GM12878 (cell line): ENCODE measurements at regions not wholly inside any gene's neighbourhood (a gene's known extent, or its start where the extent isn't known, plus 50 kb on each side); places are given as distances from the start of the nearest gene placed in this dataset.

Experiments used
- EP300 ChIP-seq, 2 experiments: fragments of 150-350 bp in 1 of 2; IDR thresholded peaks; 2 replicates each; pipeline ENCODE4 v1.6.1; 2011 to 2012; ENCODE audit warnings: low read depth in 2 of 2, low read length in 2 of 2, borderline replicate concordance in 1 of 2, improper control_type of control experiment in 1 of 2, inconsistent platforms in 1 of 2; ENCODE audit not compliant: control insufficient read depth in 1 of 2
- EZH2 ChIP-seq: IDR thresholded peaks from 2 replicates; pipeline ENCODE4 v1.6.1; 2012; ENCODE audit warnings: low read depth, mild to moderate bottlenecking, control low read depth, inconsistent platforms, low read length, borderline replicate concordance; ENCODE audit not compliant: control insufficient read depth
- MTA2 ChIP-seq: fragments of 450-650 bp; IDR thresholded peaks from 2 replicates; pipeline ENCODE4 v1.6.1; 2016; ENCODE audit warnings: low read depth, mild to moderate bottlenecking, moderate library complexity
- SIX5 ChIP-seq: IDR thresholded peaks from 2 replicates; pipeline ENCODE4 v1.6.1; 2011; ENCODE audit warnings: mild to moderate bottlenecking, low read depth, low read length, moderate library complexity; ENCODE audit not compliant: severe bottlenecking
- SMARCA5 ChIP-seq: fragments of 450-650 bp; IDR thresholded peaks from 2 replicates; pipeline ENCODE4 v1.6.1; 2017; ENCODE audit warnings: mild to moderate bottlenecking
- TAF1 ChIP-seq: IDR thresholded peaks from 2 replicates; pipeline ENCODE4 v1.6.1; 2011; ENCODE audit warnings: mild to moderate bottlenecking, low read depth, low read length, borderline replicate concordance
- TCF7 ChIP-seq: IDR thresholded peaks from 2 replicates; pipeline ENCODE4 v1.6.1; 2014; ENCODE audit warnings: antibody characterized with exemption, borderline replicate concordance
- TF ChIP-seq, protein P1 (sequence below), 3 experiments: IDR thresholded peaks in 2 of 3; conservative IDR thresholded peaks in 1 of 3; 2 replicates each; pipeline ENCODE4 v1.5.1; 2011; ENCODE audit warnings: low read depth in 3 of 3, low read length in 3 of 3, mild to moderate bottlenecking in 3 of 3, control low read depth in 2 of 3, moderate library complexity in 2 of 3, inconsistent platforms in 1 of 3, mixed read lengths in 1 of 3; ENCODE audit not compliant: control insufficient read depth in 2 of 3, insufficient read depth in 1 of 3; ENCODE audit errors: extremely low read depth in 1 of 3

DNA sequence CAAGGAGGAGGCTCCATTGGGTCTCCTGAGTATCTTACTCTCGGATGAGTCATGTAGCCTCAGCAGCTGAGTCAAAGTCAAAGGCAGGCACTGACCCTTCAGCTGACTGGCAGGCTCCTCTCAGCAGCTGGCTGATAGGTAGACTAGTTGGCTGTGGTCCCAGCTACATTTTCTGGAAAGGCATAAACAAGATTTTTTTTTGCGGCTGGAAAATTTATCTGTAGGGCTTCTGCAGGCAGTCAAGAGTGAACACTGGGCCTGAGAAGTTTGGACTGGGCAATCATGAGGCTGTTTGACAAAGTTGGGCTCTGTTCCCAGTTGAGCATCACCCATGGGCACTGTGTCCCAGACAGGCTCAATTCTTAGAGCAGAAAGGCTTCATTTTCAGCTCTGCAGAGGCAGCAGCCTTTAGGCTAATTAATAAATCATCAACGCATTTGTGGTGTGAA lies 796.2 kb downstream of the CCSER2 start:
- TF ChIP-seq EP300 (IDR thresholded peaks at IDR 0.05; ENCODE audit: borderline replicate concordance in 1 of 2, control insufficient read depth in 1 of 2, low read depth in 2 of 2, low read length in 2 of 2) (no peak), EZH2 (no peak), SIX5 (no peak), SMARCA5 (no peak), MTA2 (no peak), TAF1 (no peak), TCF7 (no peak)
- TF ChIP-seq, protein P1, sequence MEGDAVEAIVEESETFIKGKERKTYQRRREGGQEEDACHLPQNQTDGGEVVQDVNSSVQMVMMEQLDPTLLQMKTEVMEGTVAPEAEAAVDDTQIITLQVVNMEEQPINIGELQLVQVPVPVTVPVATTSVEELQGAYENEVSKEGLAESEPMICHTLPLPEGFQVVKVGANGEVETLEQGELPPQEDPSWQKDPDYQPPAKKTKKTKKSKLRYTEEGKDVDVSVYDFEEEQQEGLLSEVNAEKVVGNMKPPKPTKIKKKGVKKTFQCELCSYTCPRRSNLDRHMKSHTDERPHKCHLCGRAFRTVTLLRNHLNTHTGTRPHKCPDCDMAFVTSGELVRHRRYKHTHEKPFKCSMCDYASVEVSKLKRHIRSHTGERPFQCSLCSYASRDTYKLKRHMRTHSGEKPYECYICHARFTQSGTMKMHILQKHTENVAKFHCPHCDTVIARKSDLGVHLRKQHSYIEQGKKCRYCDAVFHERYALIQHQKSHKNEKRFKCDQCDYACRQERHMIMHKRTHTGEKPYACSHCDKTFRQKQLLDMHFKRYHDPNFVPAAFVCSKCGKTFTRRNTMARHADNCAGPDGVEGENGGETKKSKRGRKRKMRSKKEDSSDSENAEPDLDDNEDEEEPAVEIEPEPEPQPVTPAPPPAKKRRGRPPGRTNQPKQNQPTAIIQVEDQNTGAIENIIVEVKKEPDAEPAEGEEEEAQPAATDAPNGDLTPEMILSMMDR (IDR thresholded peaks at IDR 0.05 in 2 of 3, conservative IDR thresholded peaks at IDR 0.05 in 1 of 3; ENCODE audit: control insufficient read depth in 2 of 3, extremely low read depth in 1 of 3, insufficient read depth in 1 of 3, low read depth in 3 of 3, low read length in 3 of 3), result no peak
